H1 (cell line): ENCODE measurements at regions not wholly inside any gene's neighbourhood (a gene's known extent, or its start where the extent isn't known, plus 50 kb on each side); places are given as distances from the start of the nearest gene placed in this dataset.
"Not testable (repeated sequence)": the region's sequence is repeated elsewhere in the genome, so short reads cannot be mapped to it uniquely, and the experiment has no call there.

Source experiments
- CTCF ChIA-PET: fragments of 300-600 bp; sonication (Branson Sonifier 250); formaldehyde crosslinking; loops from one replicate; lab custom pipeline; 2021; ENCODE audit not compliant: partially characterized antibody; lab: Charles Lee
- POLR2A ChIA-PET: fragments of 300-600 bp; sonication (Branson Sonifier 250); formaldehyde crosslinking; loops from one replicate; lab custom pipeline; 2021; ENCODE audit warnings: inconsistent platforms; ENCODE audit not compliant: partially characterized antibody; lab: Charles Lee
- DNase-seq, 2 experiments: peaks; one replicate each; pipeline versions ENCODE4 v3.0.0 to v3.0.0-alpha.2; 2010 to 2022; ENCODE audit warnings: low spot score in 2 of 2, low read depth in 1 of 2, mixed read lengths in 1 of 2
- FAIRE-seq: peaks from 2 replicates; lab custom pipeline; 2011; peaks lifted over from hg19 to GRCh38; lab: Jason Lieb, UNC
- H2AFZ ChIP-seq: 2 replicates; pipeline ENCODE4 v1.8.1; 2012; ENCODE audit warnings: low read length, inconsistent platforms
- H2AK5ac ChIP-seq: 2 replicates; pipeline ENCODE4 v1.6.1; 2013; ENCODE audit warnings: low read depth, low read length
- H2BK120ac ChIP-seq: replicated peaks from 2 replicates; pipeline ENCODE3; 2013; ENCODE audit warnings: low read depth, low read length, inconsistent platforms
- H2BK12ac ChIP-seq: 2 replicates; pipeline ENCODE4 v1.6.1; 2013; ENCODE audit warnings: low read depth, low read length
- H2BK15ac ChIP-seq: 2 replicates; pipeline ENCODE4 v1.6.1; 2013; ENCODE audit warnings: low read length
- H2BK20ac ChIP-seq: 2 replicates; pipeline ENCODE4 v1.6.1; 2013; ENCODE audit warnings: low read length
- H2BK5ac ChIP-seq: 2 replicates; pipeline ENCODE4 v1.6.1; 2013; ENCODE audit warnings: low read depth, low read length
- H3K14ac ChIP-seq: 2 replicates; pipeline ENCODE4 v1.6.1; 2013; ENCODE audit warnings: inconsistent platforms; ENCODE audit not compliant: insufficient read length
- H3K18ac ChIP-seq: 2 replicates; pipeline ENCODE4 v1.6.1; 2013; ENCODE audit warnings: low read length; ENCODE audit errors: extremely low read depth
- H3K23ac ChIP-seq: 2 replicates; pipeline ENCODE4 v1.6.1; 2013; ENCODE audit warnings: inconsistent platforms; ENCODE audit not compliant: insufficient read length
- H3K23me2 ChIP-seq: 2 replicates; pipeline ENCODE4 v1.6.1; 2013; ENCODE audit warnings: low read depth, low read length
- H3K27ac ChIP-seq: 2 replicates; pipeline ENCODE4 v1.6.1; 2011; ENCODE audit warnings: low read depth, low read length, inconsistent platforms
- H3K27me3 ChIP-seq, 4 experiments: replicated peaks in 1 of 4; 1 replicate in 1 of 4; 2 replicates in 3 of 4; pipeline versions ENCODE4 v1.6.1 to v1.8.1; 2011 to 2013; ENCODE audit warnings: low read length in 3 of 4, mild to moderate bottlenecking in 3 of 4, inconsistent platforms in 2 of 4, mixed read lengths in 2 of 4, moderate library complexity in 1 of 4; ENCODE audit not compliant: control insufficient read depth in 3 of 4, insufficient read depth in 3 of 4; ENCODE audit errors: extremely low read depth in 1 of 4
- H3K36me3 ChIP-seq, 4 experiments: 2 replicates each; pipeline versions ENCODE4 v1.6.1 to v1.8.1; 2011 to 2013; ENCODE audit warnings: mild to moderate bottlenecking in 4 of 4, low read length in 3 of 4, moderate library complexity in 2 of 4, control low read depth in 1 of 4, inconsistent platforms in 1 of 4; ENCODE audit not compliant: insufficient read depth in 4 of 4, control insufficient read depth in 2 of 4
- H3K4ac ChIP-seq: replicated peaks from 2 replicates; pipeline ENCODE3; 2013; ENCODE audit warnings: low read length, low read depth, mixed read lengths, inconsistent platforms; ENCODE audit not compliant: insufficient read length
- H3K4me1 ChIP-seq, 4 experiments: replicated peaks in 1 of 4; 1 replicate in 1 of 4; 2 replicates in 3 of 4; pipeline versions ENCODE4 v1.6.1 to v1.8.1; 2011 to 2013; ENCODE audit warnings: low read length in 3 of 4, inconsistent platforms in 2 of 4, mixed read lengths in 1 of 4; ENCODE audit not compliant: insufficient read depth in 4 of 4, control insufficient read depth in 3 of 4
- H3K4me2 ChIP-seq, 2 experiments: 2 replicates each; pipeline versions ENCODE4 v1.6.1 to v1.8.1; 2011 to 2013; ENCODE audit warnings: low read depth in 2 of 2, low read length in 2 of 2, control low read depth in 1 of 2, inconsistent platforms in 1 of 2, mild to moderate bottlenecking in 1 of 2; ENCODE audit not compliant: insufficient read depth in 1 of 2
- H3K4me3 ChIP-seq, 4 experiments: fragments of 200-600, 300-600 bp in 1 of 4; sonication (generic), shearing (Covaris generic), sonication (Bioruptor Twin) in 1 of 4; 2 replicates each; pipeline versions ENCODE4 v1.5.1 to v1.8.1; 2011 to 2016; ENCODE audit warnings: low read length in 4 of 4, low read depth in 3 of 4, control low read depth in 2 of 4, inconsistent platforms in 2 of 4, mild to moderate bottlenecking in 2 of 4, mixed read lengths in 1 of 4, moderate library complexity in 1 of 4; ENCODE audit not compliant: insufficient read depth in 2 of 4; ENCODE audit errors: extremely low read depth in 1 of 4
- H3K56ac ChIP-seq: replicated peaks from 2 replicates; pipeline ENCODE3; 2013; ENCODE audit warnings: low read depth, mild to moderate bottlenecking, mixed read lengths, low read length, inconsistent platforms; ENCODE audit not compliant: insufficient read length
- H3K79me1 ChIP-seq: 2 replicates; pipeline ENCODE4 v1.6.1; 2013; ENCODE audit warnings: low read depth, low read length, control low read depth
- H3K79me2 ChIP-seq, 2 experiments: 2 replicates each; pipeline versions ENCODE4 v1.6.1 to v1.8.1; 2012 to 2013; ENCODE audit warnings: low read length in 2 of 2, mild to moderate bottlenecking in 2 of 2, inconsistent platforms in 1 of 2; ENCODE audit not compliant: insufficient read depth in 2 of 2, control insufficient read depth in 1 of 2
- H3K9ac ChIP-seq, 4 experiments: replicated peaks in 1 of 4; 1 replicate in 1 of 4; 2 replicates in 3 of 4; pipeline versions ENCODE4 v1.6.1 to v1.8.1; 2011 to 2013; ENCODE audit warnings: low read depth in 3 of 4, low read length in 3 of 4, control low read depth in 2 of 4, mild to moderate bottlenecking in 2 of 4, moderate library complexity in 2 of 4, inconsistent platforms in 1 of 4; ENCODE audit errors: extremely low read depth in 1 of 4
- H3K9me3 ChIP-seq, 2 experiments: 2 replicates each; pipeline versions ENCODE4 v1.6.1 to v1.8.1; 2012 to 2013; ENCODE audit warnings: mild to moderate bottlenecking in 2 of 2, moderate library complexity in 2 of 2, control low read depth in 1 of 2, inconsistent platforms in 1 of 2, low read depth in 1 of 2, low read length in 1 of 2, mixed read lengths in 1 of 2; ENCODE audit not compliant: insufficient read depth in 2 of 2
- H4K20me1 ChIP-seq, 2 experiments: replicated peaks in 1 of 2; 2 replicates each; pipeline versions ENCODE3 to v1.8.1; 2011 to 2013; ENCODE audit warnings: inconsistent platforms in 2 of 2, low read length in 2 of 2, mild to moderate bottlenecking in 1 of 2; ENCODE audit not compliant: insufficient read depth in 2 of 2, control insufficient read depth in 1 of 2
- H4K5ac ChIP-seq: 2 replicates; pipeline ENCODE4 v1.6.1; 2013; ENCODE audit warnings: low read length, low read depth, mixed read lengths, inconsistent platforms; ENCODE audit not compliant: insufficient read length
- H4K8ac ChIP-seq: 2 replicates; pipeline ENCODE4 v1.8.0; 2013; ENCODE audit warnings: mild to moderate bottlenecking, moderate library complexity, low read length, inconsistent platforms; ENCODE audit not compliant: insufficient read depth; ENCODE audit errors: extremely low read depth
- H4K91ac ChIP-seq: replicated peaks from 2 replicates; pipeline ENCODE3; 2013; ENCODE audit warnings: low read length, mixed read lengths, inconsistent platforms; ENCODE audit not compliant: insufficient read length
- WGBS, 2 experiments: shearing (Covaris generic) in 1 of 2; methylation state at CpG; one replicate each; pipeline versions ENCODE4 v1.1.6 to v1.1.7; 2013 to 2015; ENCODE audit warnings: low lambda C conversion rate in 2 of 2, mixed read lengths in 2 of 2, inconsistent platforms in 1 of 2, low coverage in 1 of 2, missing lambda C conversion rate in 1 of 2; ENCODE audit not compliant: insufficient replicate concordance in 2 of 2, insufficient coverage in 1 of 2, insufficient read length in 1 of 2; ENCODE audit errors: extremely low coverage in 1 of 2, missing lambda C conversion rate in 1 of 2; 5-methylcytosine and 5-hydroxymethylcytosine counted together

DNA sequence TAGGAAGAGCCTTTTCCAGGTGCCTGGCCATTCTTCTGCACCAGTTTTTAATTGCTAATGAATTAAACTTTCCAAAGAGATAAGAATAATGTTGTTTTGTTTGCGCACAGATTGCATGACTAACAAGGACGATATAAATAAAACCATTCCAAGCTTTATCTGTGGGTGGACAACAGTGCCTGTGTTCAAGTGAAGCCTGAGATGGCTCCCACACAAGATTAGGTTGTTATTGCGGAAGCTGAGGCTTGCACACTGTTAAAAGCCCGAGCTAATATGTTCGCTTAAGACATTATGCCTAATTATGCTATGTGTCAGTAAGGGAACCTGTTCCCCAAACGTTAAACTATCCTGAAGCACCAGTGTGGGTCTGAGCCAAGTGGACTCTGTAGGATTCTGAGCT is 58.5 kb upstream of the NBPF11 start:
- DNase-seq, H3K79me1 ChIP-seq, CTCF ChIA-PET, H4K20me1 ChIP-seq, H3K79me2 ChIP-seq, H2BK15ac ChIP-seq, H2BK20ac ChIP-seq, H3K4me3 ChIP-seq, H3K9me3 ChIP-seq, H3K9ac ChIP-seq, H4K8ac ChIP-seq, H3K14ac ChIP-seq, H3K4ac ChIP-seq, H3K23ac ChIP-seq, H3K4me1 ChIP-seq, H4K5ac ChIP-seq, H2BK12ac ChIP-seq, H2AK5ac ChIP-seq, H2BK120ac ChIP-seq, H3K36me3 ChIP-seq, POLR2A ChIA-PET, H3K18ac ChIP-seq, H3K56ac ChIP-seq, H2AFZ ChIP-seq, H4K91ac ChIP-seq, H3K4me2 ChIP-seq, H3K23me2 ChIP-seq, H3K27ac ChIP-seq, H2BK5ac ChIP-seq, FAIRE-seq, H3K27me3 ChIP-seq: not testable (repeated sequence)
- no CpG with 5 or more reads among the region's 6 CpGs for WGBS, 2 experiments

DNA sequence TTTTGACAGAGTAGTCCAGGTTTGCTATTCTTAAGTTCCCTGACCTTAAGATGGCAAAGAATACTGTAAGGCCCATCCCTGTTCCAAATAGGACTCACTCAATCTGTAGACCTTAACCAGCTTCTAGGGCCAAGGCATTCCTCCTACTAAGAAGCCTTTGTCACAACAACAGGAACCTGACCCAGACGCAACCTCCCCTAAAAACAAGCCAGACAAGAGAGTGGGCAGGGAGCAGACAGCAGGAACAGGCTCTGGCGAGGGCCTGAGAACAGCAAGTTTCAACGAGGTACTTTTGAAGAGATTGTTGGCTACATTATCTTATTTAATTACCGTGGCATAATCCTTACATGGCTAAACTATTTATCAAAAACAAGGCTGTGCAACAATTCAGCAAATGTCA is 58.1 kb upstream of the NBPF11 start:
- H3K14ac ChIP-seq, H4K5ac ChIP-seq, H3K4me2 ChIP-seq, H2BK20ac ChIP-seq, H2BK120ac ChIP-seq, H3K79me1 ChIP-seq, H4K8ac ChIP-seq, H3K4me3 ChIP-seq, H3K4me1 ChIP-seq, H3K9me3 ChIP-seq, H3K27ac ChIP-seq, POLR2A ChIA-PET, FAIRE-seq, H4K91ac ChIP-seq, H3K56ac ChIP-seq, H3K4ac ChIP-seq, H2AFZ ChIP-seq, H4K20me1 ChIP-seq, DNase-seq, H2BK5ac ChIP-seq, H3K79me2 ChIP-seq, H3K23me2 ChIP-seq, H2BK15ac ChIP-seq, H2BK12ac ChIP-seq, H3K9ac ChIP-seq, H3K18ac ChIP-seq, H2AK5ac ChIP-seq, H3K27me3 ChIP-seq, CTCF ChIA-PET, H3K23ac ChIP-seq, H3K36me3 ChIP-seq: not testable (repeated sequence)
- WGBS, 2 experiments = no CpG with 5 or more reads among the region's 4 CpGs
